ENCODE measurements at regions not wholly inside any gene's neighbourhood (a gene's known extent, or its start where the extent isn't known, plus 50 kb on each side); places are given as distances from the start of the nearest gene placed in this dataset.

DNA sequence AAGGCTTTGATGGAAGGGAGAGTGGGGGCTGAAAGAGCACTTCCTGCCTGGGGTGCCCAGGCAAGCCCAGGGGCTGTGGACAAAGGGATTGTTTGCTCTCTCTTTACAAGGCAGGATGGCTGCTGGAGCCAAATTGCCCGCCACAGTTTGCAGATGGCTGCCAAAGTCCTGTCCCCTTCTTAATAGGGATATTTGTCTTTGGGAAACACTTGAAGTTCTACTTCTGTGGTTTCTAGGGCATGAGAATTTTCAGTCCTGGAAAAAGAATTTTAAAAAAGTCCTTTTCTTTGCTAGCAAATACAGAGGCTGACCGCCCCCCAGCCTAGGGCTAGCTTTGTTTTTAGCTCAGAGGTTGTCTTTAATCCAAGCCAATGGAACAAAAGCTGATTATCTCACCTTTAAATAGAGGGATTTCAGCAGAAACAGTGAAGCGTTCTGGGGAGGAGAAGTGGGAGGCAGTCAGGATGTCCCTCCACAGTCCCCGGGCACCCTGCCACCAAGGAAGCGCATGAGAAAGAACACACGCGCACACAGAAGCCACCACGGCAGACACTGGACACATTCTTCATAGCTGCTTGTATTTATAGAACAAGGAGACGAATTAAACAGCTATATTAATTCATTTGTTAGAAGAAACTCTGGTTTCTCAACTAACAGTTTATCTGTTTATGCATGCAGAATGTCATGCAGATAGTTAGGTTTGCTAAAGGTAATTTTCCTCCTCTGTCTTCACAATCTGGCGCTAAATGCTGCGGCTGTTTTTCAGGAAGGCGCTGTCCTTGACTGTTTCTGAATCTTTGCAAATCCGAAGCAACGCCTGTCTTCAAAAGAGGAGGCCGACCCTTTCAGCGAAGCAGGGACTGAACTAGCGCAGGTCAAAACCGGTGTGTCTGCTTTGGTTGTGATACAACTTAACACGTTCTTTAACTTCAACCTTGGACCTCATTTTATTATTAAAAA lies 736.9 kb downstream of the QKI start:
- DNase-seq, result no peak

DNA sequence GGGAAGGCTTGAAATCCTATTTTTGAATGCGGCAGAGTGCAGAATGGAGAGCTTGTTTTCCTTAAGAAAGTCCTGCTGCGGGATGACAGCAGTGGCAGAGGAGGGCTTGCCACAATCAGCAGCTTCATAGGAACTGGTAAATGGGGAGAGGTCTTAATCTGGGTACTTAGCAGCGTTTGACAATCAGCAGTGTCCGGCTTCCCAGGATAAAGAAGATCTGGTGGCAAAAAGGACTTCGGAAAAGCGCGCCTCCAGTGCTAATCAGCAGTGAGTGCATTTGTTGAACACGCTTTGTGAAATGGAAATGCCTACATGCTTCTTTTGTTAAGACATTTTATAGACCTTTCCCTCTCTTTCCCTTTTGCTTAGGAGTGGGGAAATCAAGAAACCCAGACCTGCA lies 735.7 kb downstream of the QKI start:
- DNase-seq, result no peak

DNA sequence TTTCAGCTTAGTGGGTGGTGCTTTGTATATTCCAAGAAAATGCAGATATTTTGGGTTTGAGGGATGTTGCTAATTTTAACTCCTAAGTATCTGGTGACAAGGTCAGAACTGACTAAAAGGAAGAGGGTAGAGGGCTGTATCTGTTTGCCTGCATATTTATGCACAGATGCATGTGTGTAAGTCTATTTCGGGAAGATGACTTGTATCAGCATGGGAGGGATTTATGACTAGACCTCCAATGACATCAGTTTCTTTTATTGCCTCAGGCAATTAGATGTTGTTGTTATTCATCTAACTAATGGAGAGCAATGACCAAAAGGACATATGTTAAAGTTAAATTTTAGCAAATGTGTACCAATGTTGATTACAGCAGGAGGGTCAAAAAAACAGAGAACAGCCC lies 734.3 kb downstream of the QKI start:
- no peak for DNase-seq

DNA sequence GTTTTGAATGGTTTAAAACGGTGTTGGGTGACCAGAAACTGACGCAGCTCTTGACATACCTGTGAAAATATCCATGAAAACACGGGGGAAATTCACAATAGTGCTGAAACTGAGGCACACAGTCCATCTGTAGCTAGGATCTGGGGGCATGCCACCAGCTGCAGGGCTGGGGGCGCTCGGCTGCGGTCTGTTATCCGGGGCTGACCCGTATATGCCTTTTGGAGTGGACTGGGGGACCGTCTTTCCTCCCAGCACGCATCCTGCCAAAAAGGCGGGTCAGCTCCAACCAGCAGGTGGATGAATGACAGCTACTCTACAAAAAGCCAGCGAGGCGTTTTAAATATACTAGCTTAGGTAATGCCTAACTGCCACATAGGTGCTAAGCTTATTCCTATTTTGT lies 729.8 kb downstream of the QKI start:
- DNase-seq, result no peak

DNA sequence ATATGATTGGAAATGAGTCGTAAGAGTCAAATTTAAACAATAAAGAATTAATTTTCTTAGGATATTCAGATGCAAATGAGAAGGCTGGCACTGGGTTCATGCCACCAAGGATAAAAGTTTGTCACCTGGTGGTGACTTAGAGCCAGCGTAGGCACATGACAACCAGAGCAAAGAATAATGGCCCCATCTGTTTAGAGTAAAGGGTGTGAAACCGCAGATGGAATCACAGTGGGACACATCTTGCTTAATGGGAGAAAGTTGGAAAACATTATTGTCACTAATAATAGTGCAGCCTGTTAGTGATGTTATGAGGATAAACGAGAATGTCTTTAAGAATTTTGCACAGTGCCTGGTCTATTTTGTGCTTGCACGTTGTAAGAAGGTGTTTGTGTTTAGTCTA lies 727.8 kb downstream of the QKI start:
- no peak for DNase-seq

DNA sequence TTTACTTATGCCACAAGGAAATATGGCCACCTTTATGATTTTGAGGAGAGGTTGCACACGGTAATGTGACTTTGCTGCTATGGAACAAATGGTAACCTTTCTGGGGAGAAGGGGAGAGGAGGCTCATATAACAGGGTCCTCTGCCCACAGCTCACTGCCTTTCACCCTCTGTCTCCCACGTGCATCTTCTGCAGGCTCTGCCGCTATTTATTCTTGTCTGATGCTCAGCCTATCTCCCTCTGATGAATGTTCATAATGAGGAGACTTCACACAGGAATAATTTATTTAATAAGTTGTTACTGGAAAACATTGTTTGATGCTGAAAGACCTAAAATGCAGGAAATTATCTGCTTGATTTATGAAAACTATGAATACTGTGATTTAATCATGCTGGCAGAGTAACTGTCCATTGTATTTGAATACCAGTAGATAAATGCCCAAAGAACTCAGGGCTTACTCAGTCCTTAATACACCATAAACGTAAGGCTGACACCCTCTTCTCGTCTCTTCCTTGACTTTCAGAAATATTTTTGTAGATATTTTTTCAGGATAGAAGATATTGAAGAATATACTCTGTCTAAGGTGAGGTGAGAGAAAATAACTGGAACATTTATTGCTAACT lies 721.1 kb downstream of the QKI start:
- no peak for DNase-seq

DNA sequence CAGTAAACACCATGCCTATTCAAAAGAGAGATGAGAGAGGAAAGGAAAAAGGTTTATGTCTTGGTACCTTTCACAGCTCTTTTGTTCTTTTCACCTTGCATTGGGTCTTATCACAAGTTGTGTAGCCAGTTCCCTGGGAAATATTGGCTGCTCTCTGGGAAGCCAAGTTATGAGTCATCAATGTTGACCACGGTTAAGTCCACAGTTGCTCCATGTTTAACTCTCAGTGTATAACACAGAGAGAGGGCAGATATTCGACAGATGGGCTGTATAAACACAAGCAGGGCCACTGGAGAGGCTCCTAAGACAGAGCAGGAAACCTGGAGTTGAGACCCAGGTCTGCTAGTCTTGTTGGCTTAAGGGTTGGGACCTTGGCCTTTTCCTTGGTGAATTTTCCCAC lies 718.6 kb downstream of the QKI start:
- no peak for DNase-seq

DNA sequence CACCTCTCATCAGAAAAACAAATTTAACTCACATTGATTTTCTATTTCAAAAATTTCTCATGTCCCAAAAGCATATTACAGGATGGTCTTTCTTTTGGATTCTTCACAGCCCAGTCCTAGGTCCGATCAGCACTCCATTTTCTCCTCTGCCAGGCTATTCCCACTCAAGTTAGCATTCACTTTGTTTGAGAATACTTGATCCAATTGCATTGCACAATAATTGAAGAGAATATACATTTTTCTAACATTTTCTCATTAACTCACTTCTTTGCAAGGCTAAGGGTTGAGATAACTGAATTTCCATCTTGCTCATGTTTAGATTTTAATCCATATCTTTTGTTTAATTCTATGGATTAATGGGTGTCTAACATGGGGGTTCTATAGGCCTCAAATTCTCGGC lies 716.1 kb downstream of the QKI start:
- DNase-seq, result no peak

DNA sequence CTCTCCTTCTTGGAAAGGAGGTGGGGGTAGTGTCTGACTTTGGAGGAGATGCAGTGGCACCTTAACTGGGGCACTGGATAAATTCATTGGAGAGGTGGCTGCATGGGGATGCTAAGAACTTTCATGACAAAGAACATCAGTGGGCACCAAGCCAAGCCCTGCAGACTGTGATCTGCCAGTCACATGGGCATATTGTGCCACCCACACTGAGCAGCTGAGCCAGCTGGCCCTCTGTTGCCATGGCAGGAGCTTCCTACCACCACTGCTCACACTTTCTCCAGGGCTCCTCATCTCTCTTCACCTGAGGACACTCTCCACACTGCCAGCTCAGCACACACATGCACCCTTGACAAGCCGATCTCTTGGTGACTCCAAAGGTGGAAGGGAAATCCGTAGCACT lies 715.6 kb downstream of the QKI start:
- no peak for DNase-seq

DNA sequence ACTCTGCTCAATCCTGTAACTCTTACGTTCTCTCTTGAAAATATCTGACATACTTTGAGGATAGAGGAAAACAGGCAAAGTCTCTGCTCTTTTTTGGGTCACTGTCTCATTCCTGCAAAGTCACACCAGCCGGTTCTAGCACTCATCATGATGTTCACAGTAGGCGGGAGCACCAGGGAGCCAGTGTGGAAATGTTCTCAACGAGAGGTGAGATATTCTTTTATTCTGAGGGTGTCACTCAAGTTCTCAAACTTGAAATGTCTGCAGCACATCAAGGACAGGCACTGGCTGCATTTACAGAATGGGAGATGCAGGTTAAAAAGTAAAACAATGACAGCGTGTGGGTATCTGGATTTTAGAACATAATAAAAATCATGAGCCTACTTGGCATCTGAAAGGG lies 714.7 kb downstream of the QKI start:
- DNase-seq, result no peak

DNA sequence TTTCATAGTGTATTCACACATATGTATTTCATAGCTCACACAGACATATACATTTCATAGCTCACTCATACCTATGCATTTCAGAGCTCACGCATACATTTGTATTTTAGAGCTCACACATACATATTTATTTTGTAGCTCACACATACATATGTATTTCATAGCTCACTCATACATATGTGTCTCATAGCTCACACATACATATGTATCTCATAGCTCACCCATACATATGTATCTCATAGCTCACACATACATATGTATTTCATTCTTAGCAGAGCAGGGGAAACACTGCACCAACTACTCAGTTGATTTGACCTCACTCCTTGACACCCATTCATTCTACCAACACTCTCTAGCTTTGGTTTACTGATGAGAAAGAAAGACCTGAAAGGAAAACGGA lies 713.6 kb downstream of the QKI start:
- no peak for DNase-seq

DNA sequence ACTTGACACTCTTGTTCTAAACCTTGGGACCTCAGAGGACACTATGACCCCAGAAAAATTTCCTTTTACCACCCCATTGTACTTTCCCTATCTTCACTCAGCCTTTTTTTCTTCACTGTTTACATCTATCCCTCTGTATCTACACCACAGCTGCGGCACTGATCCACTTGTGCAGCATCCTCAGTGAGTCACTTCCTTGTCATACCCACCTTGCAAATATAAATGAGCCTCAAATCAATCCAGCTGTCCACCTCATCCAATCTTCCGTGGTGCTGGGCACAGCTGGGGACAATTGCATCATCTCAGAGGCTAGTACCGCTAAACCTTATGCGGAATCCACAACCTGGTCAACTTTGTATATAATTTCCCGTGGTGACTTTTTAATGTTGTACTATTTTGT lies 710.5 kb downstream of the QKI start:
- DNase-seq, result no peak

DNA sequence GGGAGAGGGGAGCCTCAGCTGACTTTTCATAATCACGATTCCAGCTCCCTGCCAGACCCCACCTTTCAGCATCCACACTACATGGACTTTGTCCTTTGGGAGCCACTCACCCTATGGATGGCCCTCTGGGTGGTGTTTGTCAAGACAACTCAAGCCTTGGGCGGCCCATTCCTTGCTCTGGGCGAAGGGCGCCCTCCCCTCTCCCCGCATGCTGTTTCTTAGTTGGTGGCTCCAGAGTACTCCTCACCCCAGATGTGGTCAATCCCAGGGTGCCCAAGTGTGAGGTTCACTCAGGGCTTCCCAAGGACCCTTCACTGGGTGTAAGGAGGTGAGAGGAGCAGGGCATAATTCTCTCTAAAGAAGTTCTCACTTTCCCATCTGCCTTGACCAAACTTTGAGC lies 710.0 kb downstream of the QKI start:
- DNase-seq, result no peak

DNA sequence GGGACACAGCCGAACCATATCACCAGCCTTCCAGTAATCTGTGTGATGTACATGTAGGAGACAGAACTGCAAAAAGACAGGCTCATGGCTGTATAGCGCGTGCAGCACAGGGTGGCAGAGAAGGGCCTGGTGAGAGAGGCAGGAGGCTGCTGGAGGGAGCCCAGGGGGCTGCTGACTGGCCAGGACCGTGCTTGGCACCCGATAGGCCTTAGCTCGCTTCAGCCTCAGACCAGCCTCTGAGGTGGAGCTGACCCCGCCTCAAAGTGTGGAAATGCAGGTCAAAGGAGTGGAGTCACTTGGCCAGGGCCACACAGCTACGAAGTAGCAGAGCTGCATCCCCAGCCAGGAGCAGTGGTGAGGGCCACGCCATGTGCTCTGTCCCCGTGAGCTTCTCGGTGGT lies 707.6 kb downstream of the QKI start:
- no peak for DNase-seq

DNA sequence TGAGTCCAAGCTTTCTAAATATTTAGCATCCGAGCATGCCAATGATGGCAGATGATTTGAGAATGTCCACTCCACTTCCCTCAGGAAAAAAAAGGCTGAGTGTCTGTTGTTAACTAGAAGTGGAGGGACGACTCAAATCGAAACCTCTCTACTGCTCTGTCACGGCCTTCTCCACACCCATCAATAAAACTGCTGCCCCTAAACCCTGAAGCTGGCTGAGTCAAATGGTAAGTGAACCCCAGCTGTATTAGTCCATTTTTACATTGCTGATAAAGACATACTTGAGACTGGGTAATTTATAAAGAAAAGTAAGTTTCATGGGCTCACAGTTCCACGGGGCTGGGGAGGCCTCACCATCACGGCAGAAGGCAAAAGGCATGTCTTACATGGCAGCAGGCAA lies 707.0 kb downstream of the QKI start:
- no peak for DNase-seq

DNA sequence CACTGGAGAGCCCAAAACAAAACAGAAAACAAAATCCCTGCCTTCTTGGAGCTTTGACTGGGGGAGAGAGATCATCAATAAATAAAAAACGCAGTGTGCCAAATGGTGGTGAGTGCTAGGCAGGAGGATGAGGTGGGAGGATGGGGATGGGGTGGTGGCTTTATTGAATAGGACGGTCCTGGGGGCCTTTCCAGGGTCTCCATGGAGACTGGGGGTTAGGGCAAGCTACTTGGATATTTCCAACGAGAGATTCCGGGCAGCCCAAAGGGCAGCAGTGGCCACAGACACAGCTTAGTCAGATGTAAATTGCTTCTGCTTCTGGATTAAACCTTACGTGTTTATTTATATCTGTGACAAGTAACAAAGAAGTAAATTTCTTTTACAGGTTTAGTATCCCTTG lies 700.1 kb downstream of the QKI start:
- no peak for DNase-seq

DNA sequence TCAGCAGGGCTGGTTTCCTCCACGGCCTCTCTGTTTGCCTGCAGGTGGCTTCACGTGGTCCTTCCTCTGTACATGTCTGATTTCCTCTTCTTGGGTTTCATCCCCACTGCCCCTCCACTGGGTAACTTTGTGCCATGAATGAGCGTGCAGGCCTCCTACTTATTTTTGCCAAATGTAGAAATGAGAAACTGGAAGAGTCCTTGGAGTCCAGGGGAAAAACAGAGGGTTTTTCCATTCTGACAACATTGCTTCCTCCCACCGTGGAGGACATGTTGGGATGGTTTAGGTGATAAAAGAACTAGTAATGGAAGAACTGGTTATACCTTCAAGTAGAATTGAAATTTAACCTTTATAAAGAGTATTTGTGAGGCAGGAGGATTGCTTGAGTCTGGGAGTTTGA lies 699.5 kb downstream of the QKI start:
- DNase-seq, result no peak

DNA sequence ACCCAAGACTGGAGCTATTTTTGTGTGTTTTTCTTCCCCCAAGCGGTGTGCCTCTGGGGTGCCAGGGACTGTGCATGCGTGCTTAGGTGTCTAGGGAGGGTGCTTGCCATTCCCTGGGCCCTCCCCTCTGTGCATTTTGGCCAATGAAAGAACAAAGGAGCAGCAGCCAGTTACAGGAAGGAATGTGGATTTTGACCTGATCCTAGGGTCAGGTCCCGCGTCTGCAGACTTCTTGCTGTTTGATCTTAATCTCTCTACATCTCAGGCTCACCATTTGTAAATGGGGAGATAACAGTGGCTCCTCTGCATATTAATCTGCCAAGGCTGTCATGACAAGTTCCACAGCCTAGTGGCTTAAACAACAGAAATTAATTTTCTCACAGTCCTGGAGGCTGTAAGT lies 699.1 kb downstream of the QKI start:
- DNase-seq, result no peak

DNA sequence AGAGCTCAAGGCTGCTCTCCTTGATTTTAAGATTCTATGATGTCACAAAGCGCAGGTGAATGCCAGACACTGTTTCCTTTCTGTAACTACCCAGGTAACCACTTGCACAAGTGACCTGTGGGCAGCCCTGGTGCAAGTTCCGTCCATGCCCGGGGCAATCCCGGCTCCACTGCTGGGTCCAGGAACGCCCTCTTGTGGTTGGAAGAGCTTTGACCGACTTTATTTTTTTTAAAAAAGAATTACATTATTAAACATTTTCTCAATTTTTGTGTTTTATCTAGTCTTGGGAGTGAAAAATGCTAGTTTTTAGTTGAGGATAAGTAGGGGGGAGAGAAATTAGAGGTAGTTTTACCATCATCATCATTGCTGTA lies 695.2 kb downstream of the QKI start:
- no peak for DNase-seq

DNA sequence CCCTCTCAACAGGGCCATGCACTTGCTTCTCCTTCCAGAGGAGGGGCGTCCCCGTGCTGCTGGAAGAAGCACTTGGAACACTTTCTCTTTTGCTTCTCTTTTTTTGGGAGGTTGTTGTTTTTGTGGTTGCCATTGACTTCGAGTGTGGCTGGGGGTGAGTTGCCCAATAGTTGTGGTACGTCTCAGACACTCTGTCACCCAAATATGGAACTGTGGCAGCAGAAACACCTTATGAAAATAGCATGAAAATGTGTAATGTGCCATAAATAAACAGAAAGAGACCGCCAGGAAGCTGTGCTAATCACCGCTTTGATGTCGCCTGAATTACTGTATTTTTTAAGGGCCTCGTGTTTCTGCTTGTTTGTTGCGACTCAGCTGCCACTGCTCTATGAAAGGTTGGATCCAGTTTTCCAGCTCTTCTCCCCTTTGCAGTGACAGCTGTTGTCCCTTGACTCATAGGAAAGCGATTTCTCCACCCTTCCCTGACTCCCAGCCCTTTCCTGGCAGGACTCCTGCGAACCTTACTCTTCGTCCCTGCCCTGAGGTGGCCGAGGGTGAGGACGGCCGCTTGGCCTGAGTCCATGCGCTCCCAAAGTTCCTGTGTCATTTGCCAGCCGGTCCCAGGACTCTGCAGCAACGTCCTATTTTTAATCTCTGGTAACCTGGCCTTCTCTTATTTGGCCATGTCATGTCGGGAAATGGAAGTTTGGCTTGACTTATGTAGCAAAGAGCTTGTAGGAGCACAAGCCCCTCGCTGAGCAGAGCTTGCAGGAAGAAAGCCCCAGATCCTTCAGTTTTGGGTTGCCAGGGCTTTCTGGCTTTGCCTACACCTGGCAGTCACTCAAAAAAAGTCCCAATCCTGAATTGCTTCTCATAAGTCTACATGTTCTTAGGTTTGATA lies 694.6 kb downstream of the QKI start:
- DNase-seq, result no peak

DNA sequence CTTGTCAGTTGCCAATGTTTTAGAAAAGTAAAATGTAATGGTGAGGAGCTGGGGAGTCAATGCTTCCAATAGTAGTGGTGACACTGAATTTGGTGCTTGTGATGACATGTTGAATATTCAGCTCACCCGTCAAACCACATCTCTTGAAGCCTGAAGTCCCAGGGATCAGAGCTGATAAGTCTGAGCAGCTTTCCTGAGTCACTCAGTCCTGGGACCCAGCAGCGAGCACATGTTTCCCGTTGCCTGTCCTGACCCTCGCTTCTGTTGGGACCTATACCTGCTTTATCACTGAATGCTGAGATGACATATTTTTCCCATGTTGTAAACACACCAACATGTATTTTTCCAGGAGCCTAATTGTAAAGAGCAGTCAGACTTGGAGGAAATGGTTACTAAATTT lies 693.6 kb downstream of the QKI start:
- no peak for DNase-seq

DNA sequence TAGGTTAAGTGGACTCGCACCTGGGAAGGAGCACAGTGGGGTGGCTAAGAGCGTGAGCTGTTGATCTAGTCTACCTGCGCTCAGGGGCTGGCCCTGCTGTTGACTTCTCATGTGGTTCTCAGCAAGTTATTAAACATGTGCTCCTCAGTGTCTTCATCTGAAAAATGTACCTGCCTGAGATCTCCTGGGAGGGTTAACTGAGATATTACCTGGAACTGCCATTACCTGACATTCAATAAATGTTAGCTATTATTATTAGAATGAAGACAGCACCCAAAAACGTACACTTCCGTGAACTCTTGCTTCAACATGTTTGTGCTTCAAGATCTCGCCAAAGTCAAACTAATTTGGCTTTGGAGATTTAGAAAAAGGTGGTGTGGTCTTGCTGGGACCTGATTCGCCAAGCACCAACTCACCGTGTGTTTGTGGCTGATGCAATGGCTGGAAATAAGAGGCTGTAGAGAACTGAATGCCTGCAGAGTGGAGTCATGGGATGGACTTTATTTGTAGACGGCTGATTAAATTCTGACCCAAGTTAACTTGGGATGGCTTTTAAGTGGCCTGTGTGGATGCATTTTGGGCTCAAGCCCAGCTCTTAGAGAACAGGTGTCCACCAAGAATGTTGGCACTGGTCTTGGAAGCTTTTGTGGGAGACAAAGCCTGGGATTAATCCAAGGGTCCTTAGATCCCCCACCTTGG lies 692.9 kb downstream of the QKI start:
- no peak for DNase-seq
